Activated CD4-positive, alpha-beta T cell treated with anti-CD3 and anti-CD28 coated beads, Interleukin-2, amount 50 U/mL, for 24 hours (primary cell): ENCODE measurements at regions not wholly inside any gene's neighbourhood (a gene's known extent, or its start where the extent isn't known, plus 50 kb on each side); places are given as distances from the start of the nearest gene placed in this dataset.

Experiments used
- DNase-seq, 2 donors: peaks; one replicate each; pipeline ENCODE4 v3.0.0-alpha.2; 2020; ENCODE audit warnings: low read depth in 1 of 2, low spot score in 1 of 2

DNA sequence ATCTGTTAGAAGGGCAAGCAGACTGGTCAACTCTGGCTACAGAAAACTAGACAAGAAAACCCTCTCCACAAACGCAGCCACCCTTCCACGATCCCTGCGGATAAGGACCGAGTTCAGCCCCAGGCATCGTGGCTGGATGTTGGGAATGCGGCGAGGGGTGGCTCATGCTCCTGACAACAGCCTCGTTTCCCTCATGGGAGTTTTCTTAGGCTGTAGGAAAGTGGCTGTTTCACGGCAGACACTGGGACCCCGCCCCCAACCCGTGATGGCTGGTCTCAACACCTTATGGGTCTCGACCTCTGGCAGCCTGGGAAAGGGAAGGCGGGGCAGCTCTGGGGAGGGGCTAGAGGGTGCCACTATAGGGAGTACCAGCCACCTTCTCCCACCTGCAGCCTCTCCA, 123.3 kb downstream of the RFLNA start:
- DNase-seq: no peak

DNA sequence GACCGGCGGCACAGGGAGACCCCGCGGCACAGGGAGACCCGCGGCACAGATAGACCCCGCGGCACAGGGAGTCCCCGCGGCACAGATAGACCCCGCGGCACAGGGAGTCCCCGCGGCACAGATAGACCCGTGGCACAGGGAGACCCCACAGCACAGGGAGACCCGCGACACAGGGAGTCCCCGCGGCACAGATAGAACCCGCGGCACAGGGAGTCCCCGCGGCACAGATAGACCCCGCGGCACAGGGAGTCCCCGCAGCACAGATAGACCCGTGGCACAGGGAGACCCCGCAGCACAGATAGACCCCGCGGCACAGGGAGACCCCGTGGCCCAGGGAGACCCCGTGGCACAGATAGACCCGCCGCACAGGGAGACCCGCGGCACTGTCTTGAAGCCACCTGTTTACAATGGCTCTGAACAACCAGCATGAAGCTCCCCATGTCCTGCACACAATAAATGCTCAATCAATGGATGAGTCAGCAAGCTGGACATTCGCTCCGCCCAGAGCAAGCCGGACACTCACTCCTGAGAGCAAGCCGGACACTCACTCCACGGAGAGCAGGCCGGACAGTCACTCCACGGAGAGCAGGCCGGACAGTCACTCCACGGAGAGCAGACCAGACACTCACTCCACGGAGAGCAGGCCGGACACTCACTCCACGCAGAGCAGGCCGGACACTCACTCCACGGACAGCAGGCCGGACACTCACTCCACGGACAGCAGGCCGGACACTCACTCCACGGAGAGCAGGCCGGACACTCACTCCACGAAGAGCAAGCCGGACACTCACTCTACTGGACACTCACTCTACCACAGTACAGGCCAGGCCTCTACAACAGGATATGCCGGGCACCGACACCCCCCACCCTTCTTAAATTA, 121.9 kb downstream of the RFLNA start:
- no peak for DNase-seq

DNA sequence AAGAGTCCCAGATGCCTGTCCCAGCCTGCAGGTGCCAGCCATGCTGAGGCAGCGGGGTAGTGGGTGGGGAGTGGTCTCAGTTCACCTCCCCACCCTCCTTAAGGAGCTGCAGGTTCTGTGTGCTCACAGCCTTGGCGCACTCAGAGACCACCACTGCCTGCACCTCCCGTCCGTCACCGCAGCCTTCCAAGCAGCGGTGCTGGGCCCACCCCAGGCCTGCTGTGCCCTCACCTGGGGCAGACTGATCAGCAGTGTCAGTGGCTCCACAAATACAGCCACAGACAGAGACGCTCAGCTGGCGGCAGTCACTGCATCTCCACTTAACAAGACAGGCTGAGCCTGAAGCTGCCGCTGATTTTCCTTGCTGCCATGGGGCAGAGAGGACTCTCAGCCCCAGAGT, 120.2 kb downstream of the RFLNA start:
- no peak for DNase-seq

DNA sequence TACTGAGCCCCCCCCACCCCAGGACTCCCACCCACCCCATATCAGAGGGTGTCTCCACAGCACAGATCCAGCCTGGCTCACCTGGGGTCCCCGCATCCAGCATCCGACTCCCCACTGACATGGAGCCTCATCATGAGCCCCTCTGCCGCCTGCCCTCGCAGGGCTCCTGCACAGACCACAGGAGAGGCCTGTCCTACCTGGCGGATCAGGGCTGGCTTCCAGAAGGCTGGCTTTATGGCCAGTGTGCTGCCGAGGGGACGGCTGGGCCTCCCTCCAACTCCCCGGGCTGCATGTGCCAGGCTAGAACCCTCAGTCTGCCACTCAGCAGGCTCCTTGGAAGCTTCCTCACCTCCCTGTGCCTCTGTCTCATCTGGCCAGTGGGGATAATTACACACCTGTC, 119.0 kb downstream of the RFLNA start:
- no peak for DNase-seq

DNA sequence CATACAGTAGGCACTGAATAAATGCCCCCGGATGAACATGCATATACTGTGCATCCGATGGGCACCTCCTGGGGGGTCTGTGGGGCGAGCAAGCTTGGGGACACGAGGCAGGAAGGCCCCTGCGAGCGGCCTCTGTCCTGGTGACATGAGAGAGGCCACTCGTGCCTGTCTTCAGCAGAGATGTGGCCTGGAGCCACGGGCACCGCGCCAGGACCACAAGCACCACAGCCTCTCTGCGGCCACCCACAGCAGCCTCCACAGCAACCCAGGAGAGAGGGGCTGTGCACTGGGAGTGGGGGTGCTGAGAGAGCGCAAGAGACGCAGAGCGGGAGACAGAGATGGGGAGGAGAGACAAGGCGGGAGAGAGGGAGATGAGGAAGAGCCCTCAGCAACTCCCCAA, 118.5 kb downstream of the RFLNA start:
- DNase-seq: no peak

DNA sequence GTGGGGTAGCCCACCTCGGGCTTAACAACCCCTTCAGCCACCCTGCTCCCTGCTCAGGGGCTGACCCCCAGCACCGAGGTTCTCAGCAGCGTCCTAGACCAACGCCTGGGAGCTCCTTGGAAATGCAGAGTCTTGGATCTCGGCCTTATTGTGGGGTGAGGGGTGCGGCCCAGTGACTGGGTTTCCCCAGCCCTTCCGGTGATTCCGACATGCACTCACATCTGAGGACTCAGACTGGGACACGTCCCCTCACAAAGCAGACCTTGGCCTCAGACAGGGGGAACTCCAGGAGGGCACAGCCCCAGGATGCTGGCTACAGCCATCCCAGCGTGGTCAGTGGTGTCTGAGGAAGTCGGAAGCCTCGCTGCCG, 117.7 kb downstream of the RFLNA start:
- no peak for DNase-seq

DNA sequence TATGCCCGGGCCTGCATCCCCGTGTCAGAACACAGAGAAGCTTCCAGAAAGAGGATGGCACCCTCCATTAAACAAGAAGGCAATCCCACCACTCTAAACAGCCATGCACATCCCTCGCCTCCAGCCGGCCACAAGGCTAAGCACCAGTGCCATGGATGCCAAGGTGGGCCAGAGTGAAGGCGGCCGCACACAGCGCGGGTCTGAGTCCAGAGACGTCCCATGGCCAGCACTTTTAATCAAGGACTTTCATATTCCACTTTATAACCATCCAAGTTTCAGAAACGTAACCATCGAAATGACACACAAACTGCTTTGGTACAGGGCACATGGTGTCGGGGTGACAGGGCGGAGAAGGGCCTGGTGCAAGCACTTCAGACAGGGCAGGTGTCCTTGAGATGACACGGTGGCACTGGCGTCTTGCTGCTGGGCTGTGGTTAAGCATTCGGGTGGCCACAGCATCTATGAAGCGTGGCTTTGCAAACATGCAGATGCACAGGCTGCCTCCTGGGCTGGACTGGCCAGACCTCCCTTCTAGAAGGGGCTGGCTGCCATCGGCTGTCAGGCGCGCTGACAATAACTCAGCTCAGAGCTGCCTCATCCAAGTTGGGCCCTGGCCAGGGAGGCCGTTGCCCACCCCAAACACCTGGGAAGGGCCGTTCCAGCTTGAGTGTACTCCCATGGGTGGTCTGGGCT, 117.2 kb downstream of the RFLNA start:
- DNase-seq: no peak

DNA sequence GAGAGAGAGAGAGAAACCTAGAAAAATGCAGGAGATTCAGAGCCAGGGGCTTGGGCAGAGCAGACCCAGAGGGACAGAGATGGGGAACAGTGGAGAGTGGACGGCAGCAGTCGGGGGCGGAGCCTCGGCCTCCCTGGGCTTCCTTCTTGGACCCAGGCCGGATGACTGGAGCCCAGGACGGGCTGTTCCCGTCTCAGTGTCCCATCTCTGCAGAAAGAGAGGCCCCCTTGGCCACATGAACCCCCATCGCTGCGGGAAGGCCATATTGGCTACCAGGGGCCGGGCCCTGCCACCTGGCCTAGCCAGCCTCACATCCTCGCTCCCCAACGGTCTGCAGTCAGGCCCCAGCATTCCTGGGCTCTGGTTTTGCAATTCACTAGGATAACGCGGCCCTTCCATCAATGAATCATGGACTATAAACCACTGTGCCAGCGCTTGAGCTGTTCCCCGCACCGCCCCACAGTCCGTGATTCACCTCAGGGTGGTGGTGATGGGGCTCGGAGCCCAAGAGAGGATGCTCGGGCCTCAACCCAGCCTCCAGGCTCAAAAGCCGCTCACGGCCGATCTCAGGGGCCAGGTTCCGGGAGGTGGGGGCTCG, 116.5 kb downstream of the RFLNA start:
- no peak for DNase-seq

DNA sequence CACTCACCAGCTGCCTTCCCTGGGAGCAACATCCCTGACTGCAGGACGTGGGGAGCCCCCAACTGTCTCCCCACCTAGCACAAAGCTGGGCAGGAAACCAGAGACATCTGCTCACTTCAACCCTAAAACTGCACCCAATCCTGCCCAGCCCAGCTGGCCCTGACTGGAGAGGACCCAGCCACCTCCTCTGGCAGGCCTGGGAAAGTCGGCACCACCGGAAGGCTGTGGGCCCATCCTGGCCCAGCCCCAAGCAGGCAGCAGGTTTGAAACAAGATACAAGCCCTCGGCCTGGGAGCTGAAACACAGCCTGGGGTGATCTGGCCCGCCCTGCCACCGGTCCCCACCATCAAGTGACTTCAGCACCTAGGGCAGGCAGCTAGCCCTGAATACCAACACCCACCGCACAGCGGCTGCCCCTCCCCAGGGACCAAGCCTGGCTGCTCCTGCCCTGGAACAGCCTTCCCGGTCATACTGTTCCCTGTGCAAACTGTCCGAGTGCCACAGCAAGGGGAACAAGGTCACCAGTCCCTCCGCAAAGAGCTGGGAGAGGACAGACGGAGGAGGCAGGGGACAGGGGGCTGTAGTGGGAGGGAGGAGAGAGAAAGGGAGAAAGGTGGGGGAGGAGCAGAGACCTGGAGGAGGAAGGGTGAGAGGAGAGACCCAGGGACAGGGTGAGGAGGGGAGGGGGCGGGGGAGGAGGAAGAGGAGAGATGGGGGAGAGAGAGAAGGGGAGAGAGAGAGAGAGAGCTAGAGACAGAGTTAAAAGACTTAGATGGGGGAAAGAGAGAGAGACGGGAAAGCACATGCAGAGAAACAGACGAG, 115.7 kb downstream of the RFLNA start:
- no peak for DNase-seq

DNA sequence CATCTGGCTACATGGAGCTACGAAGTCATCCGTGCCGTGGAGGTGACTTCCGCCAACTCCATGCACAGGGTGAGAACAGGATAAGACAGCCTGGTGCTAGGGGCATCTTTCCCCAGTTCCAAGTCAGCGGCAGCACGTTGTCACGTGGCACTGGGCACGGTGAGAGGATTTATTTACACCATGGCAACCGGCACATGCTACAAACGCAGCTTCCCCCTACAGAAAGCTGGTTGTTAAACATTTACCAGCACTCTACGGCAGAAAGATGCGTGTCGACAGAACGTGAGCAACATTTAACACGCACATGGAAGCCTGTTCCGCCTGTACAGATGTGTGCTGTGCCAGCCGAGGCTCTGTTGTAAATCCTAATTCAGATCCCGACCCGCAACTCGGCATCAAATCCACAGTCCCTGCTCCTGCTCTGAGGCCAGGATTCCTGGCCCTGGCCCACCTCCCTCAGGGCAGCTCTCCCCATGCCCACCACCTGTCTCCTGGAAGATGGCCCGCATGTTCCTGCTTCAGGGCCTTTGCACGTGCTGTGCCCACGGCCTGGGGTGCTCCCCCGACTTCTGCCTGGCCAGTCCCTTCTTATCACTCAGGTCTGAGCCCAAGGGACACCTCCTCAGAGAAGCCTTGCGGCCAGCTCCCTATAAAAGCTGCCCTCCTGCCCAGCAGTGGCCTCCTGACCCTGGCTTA, 114.1 kb downstream of the RFLNA start:
- DNase-seq: no peak

DNA sequence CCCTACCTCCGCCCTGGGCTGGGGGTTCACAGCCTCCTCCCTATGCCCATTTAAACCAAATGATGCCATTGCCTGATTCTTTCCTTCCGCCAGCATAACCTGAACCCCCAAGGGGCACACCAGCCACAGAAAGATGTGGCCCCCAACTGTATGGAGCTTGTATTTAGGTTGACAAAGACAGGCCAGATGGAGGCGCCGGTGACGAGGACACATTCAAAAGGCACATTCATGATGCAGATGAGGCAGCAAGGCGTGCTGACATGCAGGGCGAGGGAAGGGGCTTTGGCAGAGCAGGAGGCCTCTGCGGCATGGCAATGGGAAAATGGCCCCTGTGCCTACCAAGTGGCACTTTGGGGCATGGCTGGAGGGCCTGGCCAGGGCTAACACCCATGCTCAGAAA, 112.2 kb downstream of the RFLNA start:
- no peak for DNase-seq

DNA sequence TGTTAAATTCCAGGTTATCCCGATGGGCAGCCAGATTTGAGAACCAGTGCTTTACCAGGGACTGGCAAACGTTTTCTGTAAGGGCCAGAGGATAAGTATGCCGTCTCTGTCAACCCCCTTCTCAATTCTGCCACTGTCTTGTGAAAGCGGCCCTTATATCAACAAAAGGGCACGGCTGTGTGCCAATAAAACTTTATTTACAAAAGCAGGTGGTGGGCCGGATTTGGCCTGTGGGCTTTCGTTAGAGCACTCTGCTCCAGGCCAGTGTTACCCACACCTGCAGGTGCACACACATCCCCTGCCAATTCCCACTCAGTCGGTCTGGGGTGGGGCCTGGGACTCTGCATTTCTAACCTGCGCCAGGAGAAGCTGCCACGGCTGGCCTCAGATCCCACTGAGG, 111.2 kb downstream of the RFLNA start:
- no peak for DNase-seq

DNA sequence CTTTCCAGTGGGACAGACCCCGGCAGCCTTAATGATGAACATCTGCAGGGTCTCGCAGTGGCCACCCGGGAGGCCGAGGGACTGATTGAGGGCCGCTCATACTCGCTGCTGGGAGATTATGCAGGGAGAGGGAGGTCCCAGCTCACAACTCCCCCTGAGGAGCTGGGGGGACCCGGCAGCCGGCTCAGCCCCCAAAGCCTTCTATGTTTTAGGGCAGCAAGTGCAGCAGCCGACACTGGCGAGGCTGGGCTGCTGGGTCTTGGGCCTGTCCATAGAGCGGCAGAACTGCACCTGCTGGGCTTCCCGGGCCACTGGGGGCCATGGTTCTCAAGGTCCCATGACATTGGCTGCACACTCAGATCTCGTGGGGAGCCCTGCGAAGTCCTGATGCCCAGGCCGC, 110.7 kb downstream of the RFLNA start:
- no peak for DNase-seq

DNA sequence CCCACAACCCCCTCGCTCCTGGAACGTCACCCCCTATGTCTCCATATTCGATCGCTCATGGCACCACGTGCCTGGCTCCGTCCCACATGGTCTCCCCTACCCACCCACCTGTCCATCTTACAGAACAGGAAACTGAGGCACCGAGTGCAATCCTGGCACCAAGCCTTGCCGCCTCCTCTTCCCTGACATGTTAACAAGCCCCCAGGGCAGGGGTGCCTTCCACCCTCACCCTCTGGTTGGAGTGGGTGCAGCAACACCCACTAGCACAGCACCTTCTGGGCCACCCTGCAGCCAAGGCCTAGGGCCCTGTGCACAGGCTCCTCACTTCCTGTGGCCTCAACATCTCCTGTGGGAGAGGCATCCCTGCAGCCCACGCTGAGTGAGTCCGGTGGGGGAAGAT, 110.3 kb downstream of the RFLNA start:
- DNase-seq: no peak

DNA sequence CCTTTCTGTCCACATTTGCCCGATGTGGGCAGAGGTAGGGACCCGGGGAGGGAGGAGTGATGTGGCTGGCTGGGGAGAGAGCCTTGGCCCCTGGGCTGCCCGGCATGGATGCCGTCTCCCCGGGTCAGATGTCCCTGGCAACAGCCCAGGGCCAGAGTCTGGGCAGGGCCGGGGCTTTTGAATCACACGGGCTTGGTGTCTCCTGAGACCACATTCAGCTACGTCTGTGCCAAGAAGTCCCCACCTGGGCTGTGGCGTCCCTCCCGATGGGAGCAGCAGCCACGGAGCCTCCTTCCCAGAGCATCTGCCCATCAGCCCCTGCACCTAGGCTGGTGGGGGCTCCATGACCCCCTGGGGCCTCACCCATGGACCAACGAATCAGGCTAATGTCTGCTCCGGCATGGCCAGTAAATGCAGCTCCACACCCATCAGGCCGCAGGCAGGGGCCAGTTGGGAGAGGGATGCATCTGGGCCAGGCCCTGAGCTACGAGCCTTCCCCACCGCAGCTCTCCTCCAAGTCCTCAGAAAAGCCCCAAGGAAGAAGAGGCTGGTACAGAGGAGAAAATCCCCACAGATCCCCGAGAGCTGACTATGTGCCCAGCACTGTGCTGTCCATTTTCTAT, 109.4 kb downstream of the RFLNA start:
- DNase-seq: no peak

DNA sequence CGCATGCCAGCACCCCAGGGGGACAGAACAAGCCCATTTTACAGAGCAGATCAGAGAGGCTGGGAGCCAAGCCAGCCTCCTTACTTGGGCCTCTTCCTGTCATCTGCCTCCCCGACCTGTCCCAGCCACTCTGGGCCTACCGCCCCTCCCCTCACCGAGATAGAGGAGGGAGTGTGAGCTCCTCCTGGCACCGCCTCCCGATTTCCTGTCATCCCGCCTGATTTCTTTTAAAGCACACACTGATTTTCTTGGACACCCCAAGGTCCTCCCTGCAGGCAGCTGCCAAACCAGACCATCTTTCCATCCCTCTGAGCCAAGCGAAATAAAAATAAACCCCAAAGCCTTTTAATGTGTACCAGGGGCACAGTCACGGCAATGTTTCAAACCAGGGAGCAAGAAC, 108.4 kb downstream of the RFLNA start:
- DNase-seq: no peak

DNA sequence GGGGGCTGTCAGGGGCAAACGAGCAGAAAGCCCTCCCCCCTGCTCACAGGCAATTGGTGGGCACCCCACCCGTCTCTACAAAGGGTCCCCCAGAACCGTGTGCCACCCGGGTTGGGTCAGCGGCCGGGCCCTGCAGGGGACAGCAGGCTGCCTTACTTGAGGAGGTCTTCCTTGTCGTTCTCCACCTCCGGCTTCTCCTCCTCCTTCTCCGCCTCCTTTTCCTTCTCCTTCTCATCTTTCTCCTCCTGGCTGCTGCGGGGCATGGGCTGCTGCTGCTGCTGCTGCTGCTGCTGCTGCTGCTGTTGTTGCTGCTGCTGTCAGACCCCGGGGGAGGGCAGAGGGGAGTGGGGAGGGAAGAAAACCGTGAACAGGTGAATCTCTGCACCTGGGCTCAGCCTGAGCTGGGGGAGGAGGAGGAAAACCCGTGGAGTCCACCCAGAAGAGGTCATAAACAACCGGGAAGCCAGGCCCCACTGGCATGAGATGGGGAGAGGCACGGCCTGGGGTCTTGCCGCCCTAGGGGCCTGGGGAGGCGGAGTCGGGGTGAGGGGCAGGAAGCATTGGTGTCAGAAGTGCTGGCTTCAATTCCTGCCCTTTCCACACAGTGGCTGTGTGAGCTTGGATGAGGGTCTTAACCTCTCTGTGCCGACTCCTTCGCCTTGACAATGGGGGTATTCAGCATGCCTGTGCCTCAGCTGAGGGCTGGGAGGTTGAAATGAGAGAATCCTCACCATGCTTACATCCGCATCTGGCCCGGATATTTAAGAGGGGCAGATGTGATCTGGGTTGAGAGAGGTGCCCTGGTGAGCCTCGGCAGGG, 107.6 kb downstream of the RFLNA start:
- DNase-seq: no peak

DNA sequence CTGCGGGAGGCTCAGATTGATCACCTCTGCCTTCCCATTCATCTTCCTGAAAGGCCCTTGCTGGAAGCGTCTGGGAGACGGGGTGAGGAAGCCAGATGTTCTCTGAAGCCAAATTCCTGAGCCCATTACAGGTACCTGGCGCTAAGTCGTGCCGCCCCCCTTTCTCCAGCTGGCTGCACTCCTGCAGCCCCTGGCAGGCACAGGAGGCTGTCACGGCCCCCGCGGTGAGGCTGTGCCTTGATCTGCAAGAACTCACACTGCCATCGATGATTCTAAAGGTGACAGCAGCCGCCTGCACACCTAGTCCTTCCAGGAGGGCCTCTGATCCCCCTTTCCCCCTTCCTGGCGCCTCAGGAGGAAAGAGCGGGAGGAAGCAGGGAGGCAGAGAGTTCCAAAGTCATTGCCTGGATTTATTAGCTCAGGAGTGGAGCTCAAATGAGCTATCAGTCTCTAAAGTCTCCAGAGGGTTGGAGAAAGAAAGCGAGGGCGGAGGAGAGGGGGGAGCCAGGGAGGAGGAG, 106.9 kb downstream of the RFLNA start:
- no peak for DNase-seq

DNA sequence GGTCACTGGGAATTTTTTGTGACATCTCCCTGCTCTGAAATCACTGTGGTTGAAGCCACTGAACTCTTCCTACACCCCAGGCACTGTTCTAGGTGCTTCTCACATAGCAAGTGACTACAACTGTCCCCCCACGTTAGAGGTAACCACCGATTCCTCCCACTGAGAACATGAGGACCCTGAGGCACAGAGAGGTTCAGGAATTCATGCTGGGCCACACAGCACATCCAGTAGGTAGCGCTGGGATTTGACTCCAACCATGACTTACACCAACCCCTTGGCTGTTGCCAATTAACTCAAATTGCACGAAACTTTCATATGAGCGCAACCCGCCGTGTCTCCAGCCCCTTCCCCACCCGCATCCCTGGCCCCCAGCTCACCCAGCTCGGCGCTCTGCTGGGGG, 105.2 kb downstream of the RFLNA start:
- DNase-seq: no peak
